Uterus (tissue), 3 donors: ENCODE measurements at regions not wholly inside any gene's neighbourhood (a gene's known extent, or its start where the extent isn't known, plus 50 kb on each side); places are given as distances from the start of the nearest gene placed in this dataset.

Experiments used
- DNase-seq, 2 donors: peaks; one replicate each; pipeline ENCODE4 v3.0.0-alpha.2; 2019 to 2020
- H3K27ac ChIP-seq, 2 donors: fragments of 200-600 bp; sonication (generic); 1 replicate in 1 of 2; 2 replicates in 1 of 2; pipeline ENCODE4 v1.5.1; 2016 to 2018
- H3K27me3 ChIP-seq, 2 donors: fragments of 200-600 bp; sonication (generic); one replicate each; pipeline ENCODE4 v1.5.1; 2018 to 2019; ENCODE audit warnings: control low read depth in 1 of 2
- H3K36me3 ChIP-seq, 2 donors: fragments of 200-600 bp; sonication (generic); one replicate each; pipeline ENCODE4 v1.5.1; 2019; ENCODE audit warnings: control low read depth in 1 of 2
- H3K4me1 ChIP-seq, 2 donors: fragments of 200-600 bp; sonication (generic); one replicate each; pipeline ENCODE4 v1.5.1; 2018 to 2019; ENCODE audit warnings: control low read depth in 1 of 2
- H3K4me3 ChIP-seq, 2 donors: fragments of 200-600 bp; sonication (generic); 1 replicate in 1 of 2; 2 replicates in 1 of 2; pipeline ENCODE4 v1.5.1; 2018 to 2019; ENCODE audit warnings: mild to moderate bottlenecking in 1 of 2
- H3K9me3 ChIP-seq, 2 donors: fragments of 200-600 bp; sonication (generic); one replicate each; pipeline ENCODE4 v1.5.1; 2019; ENCODE audit warnings: control low read depth in 1 of 2
- POLR2A ChIP-seq, 2 donors: fragments of 450-650 bp; IDR thresholded peaks; one replicate each; pipeline ENCODE4 v1.6.1; 2016; ENCODE audit warnings: antibody characterized with exemption in 2 of 2, mild to moderate bottlenecking in 1 of 2, moderate library complexity in 1 of 2
- intact Hi-C: fragments of 100-400 bp; cut with DNase I; formaldehyde crosslinking; loops from one replicate; pipeline ENCODE4 v1.15.1; 2023; ENCODE audit warnings: low total_unique reads
- TF ChIP-seq, protein P1 (sequence below), 4 experiments: fragments of 200-600 bp in 2 of 4; fragments of 450-650 bp in 2 of 4; sonication (generic) in 2 of 4; IDR thresholded peaks; one replicate each; pipeline ENCODE4 v1.5.1; 2016 to 2019; ENCODE audit warnings: antibody characterized with exemption in 4 of 4, mild to moderate bottlenecking in 2 of 4, moderate library complexity in 1 of 4
- donor health status: DM: yes; HTN: yes; CAD: no.

DNA sequence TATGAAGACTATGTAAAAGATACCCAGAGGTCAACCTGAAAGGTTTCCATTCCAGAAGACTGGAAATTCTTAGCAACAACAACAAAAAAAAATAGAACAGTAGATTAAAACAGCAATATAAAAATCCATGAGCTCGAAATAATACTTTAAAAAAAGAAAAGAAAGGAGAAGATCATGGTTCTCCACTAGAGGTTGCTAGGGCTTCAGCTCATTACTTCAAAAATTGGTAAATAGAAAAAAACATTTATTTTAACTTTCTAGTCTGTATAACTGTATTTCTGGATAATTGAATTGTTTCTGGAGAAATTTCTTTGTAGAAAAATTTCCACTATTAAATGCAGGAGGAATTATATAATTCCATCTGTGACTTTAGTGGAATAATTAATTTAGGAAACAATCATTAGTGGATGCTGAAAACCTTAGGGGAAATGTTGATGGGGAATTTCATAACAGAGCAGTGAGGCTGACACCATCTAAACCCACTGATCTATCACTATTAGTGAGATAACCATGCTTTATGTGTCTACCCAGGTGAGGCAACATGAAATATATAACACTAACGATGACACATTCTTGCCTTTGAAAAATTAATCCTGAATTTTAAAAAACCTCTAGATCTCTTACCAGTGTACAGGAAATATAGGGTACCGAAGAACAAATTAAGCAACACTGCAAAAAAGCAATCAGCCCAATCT is 62.5 kb upstream of the SNRK start:
- H3K4me1 ChIP-seq, result no peaks in the 10 kb centered on the region
- H3K9me3 ChIP-seq, result no peaks in the 10 kb centered on the region
- H3K4me3 ChIP-seq, result no peak overlapping the region
- no peak for DNase-seq
- no peaks in the 10 kb centered on the region for H3K27me3 ChIP-seq
- TF ChIP-seq, protein P1, sequence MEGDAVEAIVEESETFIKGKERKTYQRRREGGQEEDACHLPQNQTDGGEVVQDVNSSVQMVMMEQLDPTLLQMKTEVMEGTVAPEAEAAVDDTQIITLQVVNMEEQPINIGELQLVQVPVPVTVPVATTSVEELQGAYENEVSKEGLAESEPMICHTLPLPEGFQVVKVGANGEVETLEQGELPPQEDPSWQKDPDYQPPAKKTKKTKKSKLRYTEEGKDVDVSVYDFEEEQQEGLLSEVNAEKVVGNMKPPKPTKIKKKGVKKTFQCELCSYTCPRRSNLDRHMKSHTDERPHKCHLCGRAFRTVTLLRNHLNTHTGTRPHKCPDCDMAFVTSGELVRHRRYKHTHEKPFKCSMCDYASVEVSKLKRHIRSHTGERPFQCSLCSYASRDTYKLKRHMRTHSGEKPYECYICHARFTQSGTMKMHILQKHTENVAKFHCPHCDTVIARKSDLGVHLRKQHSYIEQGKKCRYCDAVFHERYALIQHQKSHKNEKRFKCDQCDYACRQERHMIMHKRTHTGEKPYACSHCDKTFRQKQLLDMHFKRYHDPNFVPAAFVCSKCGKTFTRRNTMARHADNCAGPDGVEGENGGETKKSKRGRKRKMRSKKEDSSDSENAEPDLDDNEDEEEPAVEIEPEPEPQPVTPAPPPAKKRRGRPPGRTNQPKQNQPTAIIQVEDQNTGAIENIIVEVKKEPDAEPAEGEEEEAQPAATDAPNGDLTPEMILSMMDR (IDR thresholded peaks at IDR 0.05), result peak in 2 of 4 experiments; percentile 30 to 38
- no peak for TF ChIP-seq POLR2A (IDR thresholded peaks at IDR 0.05)
- intact Hi-C loops, result no loop called here
- no peaks in the 10 kb centered on the region for H3K36me3 ChIP-seq
- H3K27ac ChIP-seq, result no peak overlapping the region

DNA sequence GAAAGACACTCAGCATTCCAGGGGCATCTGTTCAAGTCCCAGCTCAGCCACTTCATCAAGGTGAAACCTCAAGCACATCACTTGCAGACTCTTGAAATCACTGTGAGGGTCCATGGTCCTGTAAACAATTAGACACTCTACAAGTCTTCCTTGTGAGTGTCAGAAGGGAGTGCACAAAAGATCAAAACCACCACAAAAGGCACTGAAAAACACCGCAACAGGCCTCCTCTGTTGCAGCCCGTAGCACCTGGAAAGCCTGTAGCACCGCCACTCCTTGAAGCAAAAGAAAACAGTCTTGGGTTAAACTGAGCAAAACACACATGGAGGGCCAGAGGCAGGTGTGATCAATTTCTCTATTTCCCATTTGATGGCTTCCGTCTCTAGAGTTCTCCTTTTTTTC is 63.8 kb upstream of the SNRK start:
- no peaks in the 10 kb centered on the region for H3K36me3 ChIP-seq
- no peak overlapping the region for H3K27ac ChIP-seq
- intact Hi-C loops, result no loop called here
- TF ChIP-seq POLR2A (IDR thresholded peaks at IDR 0.05), result no peak
- TF ChIP-seq, protein P1 (IDR thresholded peaks at IDR 0.05), result no peak
- no peak overlapping the region for H3K4me3 ChIP-seq
- no peaks in the 10 kb centered on the region for H3K4me1 ChIP-seq
- no peaks in the 10 kb centered on the region for H3K27me3 ChIP-seq
- DNase-seq, result no peak
- H3K9me3 ChIP-seq, result no peaks in the 10 kb centered on the region

DNA sequence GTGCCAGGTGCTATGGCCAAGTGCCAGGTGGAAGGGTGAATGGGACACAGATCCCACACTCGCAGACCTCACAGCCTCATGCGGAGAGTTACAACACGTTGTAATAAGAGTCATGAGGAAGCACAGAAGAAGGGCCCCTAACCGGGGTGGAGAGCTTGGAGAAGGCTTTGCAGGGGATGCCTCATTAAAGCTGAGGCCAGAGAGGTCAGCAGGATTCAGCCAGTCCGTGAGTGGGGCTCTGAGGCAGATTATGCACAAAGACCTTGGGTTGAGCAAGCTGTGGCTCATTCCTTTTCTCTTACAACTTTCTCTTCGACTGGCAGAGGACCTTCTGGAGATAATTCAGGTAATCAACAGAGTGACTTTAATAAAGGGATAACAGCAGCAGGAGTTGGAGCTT is 65.3 kb upstream of the SNRK start:
- DNase-seq, result no peak
- Histone ChIP-seq H3K27ac (no peak overlapping the region), H3K9me3 (no peaks in the 10 kb centered on the region), H3K27me3 (no peaks in the 10 kb centered on the region), H3K4me3 (no peak overlapping the region), H3K4me1 (no peaks in the 10 kb centered on the region), H3K36me3 (no peaks in the 10 kb centered on the region)
- TF ChIP-seq, protein P1 (IDR thresholded peaks at IDR 0.05), result no peak
- no peak for TF ChIP-seq POLR2A (IDR thresholded peaks at IDR 0.05)
- intact Hi-C loops, result no loop called here

DNA sequence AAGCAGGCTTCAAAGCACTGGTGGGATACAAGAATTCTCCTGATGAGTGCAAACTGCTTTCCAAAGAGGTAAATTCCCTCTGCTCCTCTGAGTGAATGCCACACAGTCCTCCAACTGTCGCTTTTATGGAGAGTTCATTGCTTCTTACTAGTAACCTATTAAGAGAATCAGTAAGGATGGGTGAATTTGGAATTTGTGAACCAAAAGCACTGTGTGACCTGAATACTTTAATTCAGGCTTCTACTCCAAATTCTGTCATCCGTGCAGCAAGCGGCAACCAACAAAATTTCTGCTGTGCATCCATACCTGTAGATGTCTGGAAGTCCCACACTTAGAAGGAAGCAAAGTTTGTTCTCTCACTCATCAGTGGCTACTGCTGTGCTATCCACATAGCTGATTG is 66.7 kb upstream of the SNRK start:
- no peaks in the 10 kb centered on the region for H3K4me1 ChIP-seq
- DNase-seq, result no peak
- no peak overlapping the region for H3K27ac ChIP-seq
- no peaks in the 10 kb centered on the region for H3K9me3 ChIP-seq
- TF ChIP-seq POLR2A (IDR thresholded peaks at IDR 0.05), result no peak
- TF ChIP-seq, protein P1 (IDR thresholded peaks at IDR 0.05), result no peak
- no peaks in the 10 kb centered on the region for H3K36me3 ChIP-seq
- intact Hi-C loops, result no loop called here
- H3K4me3 ChIP-seq, result no peak overlapping the region
- no peaks in the 10 kb centered on the region for H3K27me3 ChIP-seq

DNA sequence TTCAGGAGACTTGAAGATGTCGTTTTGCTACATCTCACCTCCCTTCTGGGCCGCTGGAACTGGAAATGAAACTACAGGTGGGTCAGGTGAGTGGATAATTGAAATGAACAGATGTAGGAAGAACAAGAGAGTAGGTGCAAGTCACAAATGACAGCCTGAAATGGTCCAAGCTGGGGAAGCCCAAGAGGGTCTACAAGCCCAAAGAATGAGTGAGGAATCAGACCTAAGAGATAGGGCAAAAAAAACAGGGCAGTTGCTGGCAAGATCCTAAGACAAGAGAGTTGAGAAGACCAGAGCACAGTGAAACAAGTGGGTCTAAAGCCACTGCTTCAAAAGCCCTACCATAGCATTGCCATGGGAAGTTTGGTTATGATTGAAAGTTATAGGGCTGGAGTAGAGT is 67.4 kb upstream of the SNRK start:
- no peaks in the 10 kb centered on the region for H3K9me3 ChIP-seq
- intact Hi-C loops, result no loop called here
- H3K4me3 ChIP-seq, result no peak overlapping the region
- no peaks in the 10 kb centered on the region for H3K4me1 ChIP-seq
- DNase-seq, result no peak
- H3K27me3 ChIP-seq, result no peaks in the 10 kb centered on the region
- H3K27ac ChIP-seq, result no peak overlapping the region
- H3K36me3 ChIP-seq, result no peaks in the 10 kb centered on the region
- TF ChIP-seq, protein P1 (IDR thresholded peaks at IDR 0.05), result no peak
- TF ChIP-seq POLR2A (IDR thresholded peaks at IDR 0.05), result no peak
